IPS-18c (cell line): ENCODE measurements at regions not wholly inside any gene's neighbourhood (a gene's known extent, or its start where the extent isn't known, plus 50 kb on each side); places are given as distances from the start of the nearest gene placed in this dataset.

Source experiments
- H3K4me3 ChIP-seq: 2 replicates; pipeline ENCODE4 v1.7.0; 2013; ENCODE audit warnings: low read depth, mild to moderate bottlenecking, low read length, moderate library complexity; ENCODE audit not compliant: insufficient read depth
- H3K9me3 ChIP-seq: one replicate; pipeline ENCODE4 v1.6.1; 2013; ENCODE audit warnings: mild to moderate bottlenecking, low read length, moderate library complexity; ENCODE audit not compliant: control insufficient read depth, insufficient read depth

- H3K9me3 ChIP-seq: no peaks in the 10 kb centered on the region
- no peak overlapping the region for H3K4me3 ChIP-seq
Observed at GRCh38 chr16:73191660-73192046, 143.7 kb upstream of the ZFHX3 start.

DNA sequence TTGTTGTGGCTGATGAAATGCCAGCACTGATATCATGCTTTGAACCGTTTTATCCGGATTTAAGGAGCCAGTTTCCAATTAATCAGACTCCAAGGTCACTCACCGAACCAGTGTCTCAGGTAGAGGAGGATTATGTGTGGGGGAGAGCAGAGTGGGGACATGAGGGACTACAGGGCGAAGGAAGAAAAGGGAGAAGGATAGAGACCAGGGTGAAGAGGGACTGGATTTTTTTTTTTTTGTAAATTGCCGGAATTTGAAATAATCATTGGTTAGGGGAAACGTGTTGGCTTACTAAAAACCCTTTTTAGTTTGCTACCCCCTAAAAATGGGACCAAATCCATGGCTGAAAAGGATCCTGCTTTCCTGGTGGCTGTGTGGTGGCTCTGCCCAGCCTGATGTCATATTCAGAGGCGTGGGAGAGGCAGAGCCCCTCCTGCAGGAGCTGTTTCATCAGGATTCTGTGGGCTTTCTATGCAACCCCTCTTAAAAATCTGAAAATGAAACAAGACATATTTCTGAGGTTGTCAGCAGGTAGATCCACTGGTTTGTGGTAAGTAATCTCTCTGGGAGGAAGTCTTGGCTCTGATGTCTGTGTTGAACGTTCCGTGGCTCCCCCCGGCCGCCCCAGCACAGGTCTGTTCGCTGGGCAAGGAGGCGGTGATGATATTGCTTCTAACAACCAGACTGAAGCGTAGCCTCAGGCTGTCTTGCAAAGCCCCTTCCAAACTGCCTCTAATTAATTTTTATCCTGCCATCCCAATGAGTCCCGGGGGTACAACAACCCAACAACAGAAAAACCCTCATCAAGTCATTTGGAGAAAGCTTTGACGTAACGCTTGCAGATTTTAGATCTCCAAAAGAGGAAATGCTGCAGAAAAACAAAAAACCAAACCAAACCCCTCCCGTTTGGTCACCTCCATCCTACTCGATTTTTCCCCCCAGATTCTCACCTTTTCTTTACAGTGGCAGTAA lies 143.0 kb upstream of the ZFHX3 start:
- Histone ChIP-seq H3K9me3 (no peaks in the 10 kb centered on the region), H3K4me3 (no peak overlapping the region)

DNA sequence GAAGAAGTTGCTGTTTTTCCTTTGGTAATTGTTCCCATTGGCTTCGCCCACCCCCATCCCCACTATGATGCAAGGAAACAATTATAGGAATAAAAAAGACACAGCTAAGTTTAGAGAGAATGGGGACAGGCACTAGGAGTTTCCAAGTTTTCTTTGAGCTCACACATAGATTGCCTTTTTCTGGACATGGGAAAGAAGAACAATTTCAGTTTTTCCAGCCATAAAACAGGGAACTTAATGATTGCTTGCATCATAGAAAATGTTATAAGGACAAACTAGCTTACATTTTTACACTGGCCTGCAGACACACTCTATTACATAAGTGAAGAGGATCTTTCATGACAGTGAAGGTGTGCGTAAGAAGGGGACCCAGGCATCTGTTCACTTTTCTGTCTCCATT lies 142.3 kb upstream of the ZFHX3 start:
- no peaks in the 10 kb centered on the region for H3K9me3 ChIP-seq
- no peak overlapping the region for H3K4me3 ChIP-seq

- Histone ChIP-seq H3K4me3 (no peak overlapping the region), H3K9me3 (no peaks in the 10 kb centered on the region)
Observed at GRCh38 chr16:73189136-73189535, 141.2 kb upstream of the ZFHX3 start.

DNA sequence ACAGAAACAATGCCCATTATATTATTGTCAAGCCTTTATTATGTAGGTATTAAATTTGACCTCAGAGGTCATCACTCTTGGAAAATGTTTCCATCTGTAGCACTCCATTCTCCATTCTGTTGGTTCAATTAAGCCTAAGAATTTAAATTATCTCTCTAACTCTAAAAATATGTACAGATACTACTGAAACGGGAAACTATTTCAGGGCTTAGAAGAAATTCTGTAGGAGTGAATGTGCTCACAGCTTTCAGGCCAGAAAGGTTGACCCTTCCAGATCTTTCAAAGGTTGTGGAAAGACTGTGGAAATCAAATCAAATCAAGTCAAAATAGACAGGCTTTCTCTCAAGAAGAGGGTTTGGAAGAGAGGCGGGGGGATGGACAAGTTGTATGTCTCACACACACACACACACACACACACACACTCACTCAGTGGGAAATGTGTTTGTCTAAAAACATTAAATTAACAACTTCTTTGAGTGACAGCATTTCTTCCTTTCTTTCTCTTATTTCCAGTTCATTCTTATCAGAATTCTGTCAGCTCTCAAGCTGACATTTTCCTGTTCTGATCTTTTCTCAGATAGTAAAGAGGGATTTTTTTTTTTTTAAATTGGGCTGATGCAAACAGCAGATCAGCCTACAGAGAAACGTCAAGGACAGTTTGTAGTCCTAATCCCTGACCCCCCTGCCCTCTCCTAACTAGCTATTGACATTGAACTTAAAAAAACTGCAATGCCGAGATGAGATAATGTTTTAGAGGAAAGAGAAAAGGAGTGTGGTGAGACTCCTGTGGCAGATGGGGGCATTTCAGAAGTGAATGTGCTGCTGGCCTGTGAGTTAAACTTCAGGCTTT lies 139.0 kb upstream of the ZFHX3 start:
- no peaks in the 10 kb centered on the region for H3K9me3 ChIP-seq
- H3K4me3 ChIP-seq: no peak overlapping the region

GRCh38 chr16:73185737-73186136 lies 137.8 kb upstream of the ZFHX3 start:
- no peaks in the 10 kb centered on the region for H3K9me3 ChIP-seq
- H3K4me3 ChIP-seq: no peak overlapping the region

DNA sequence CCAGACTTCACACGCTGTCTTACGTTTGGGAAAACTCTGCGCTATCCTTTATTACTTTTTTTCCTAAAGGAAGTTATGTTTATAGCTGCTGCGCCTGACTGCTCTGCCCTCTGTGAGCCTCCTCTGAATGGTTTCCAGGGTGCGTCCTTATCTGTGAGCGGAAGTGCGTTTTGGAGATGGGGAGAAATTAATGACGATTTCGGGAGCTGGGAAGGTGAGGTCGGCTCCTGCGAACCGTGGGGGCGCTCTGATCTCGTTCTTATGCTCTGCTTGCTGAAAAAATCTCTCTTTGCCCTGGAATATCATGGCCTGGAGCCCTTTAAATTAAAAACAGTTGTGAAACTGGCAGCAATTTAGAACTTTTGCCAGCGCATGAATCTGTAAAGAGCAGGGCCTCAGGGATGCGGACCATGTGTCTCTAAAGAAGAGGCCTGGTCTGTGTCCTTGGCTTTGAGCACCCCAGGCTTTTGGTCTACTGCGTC lies 135.7 kb upstream of the ZFHX3 start:
- no peak overlapping the region for H3K4me3 ChIP-seq
- H3K9me3 ChIP-seq: no peaks in the 10 kb centered on the region

DNA sequence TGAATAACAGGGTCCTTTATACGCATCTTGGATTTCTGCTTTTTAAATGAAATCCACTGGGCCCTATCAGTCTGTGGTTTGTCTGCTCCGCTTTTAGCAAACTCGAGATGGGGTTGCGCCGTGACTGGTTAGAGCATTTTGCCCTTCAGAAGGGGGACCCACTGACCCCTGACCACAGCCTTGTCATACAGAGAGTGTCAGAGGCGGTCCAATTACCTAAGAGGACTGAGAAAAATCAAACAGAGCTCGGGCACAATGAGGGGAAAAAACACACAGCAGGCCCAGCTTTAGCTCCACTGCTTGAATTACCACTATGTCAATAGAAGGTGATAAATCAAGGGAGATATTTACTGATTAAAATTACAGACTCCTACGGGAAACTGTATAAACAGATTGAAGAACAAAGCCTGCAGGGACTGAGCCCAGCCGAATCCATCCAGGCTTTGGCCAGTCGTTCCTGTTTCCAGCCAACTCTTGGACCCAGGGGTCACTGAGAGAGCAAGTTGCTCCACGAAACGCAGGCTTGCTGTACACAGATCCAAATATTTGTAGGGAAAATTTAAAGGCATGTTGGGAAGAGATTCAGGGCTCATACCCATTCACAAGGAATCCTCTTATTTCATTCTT lies 131.9 kb upstream of the ZFHX3 start:
- Histone ChIP-seq H3K4me3 (no peak overlapping the region), H3K9me3 (no peaks in the 10 kb centered on the region)

- Histone ChIP-seq H3K4me3 (no peak overlapping the region), H3K9me3 (no peaks in the 10 kb centered on the region)
Observed at GRCh38 chr16:73177729-73178295, 129.9 kb upstream of the ZFHX3 start.

DNA sequence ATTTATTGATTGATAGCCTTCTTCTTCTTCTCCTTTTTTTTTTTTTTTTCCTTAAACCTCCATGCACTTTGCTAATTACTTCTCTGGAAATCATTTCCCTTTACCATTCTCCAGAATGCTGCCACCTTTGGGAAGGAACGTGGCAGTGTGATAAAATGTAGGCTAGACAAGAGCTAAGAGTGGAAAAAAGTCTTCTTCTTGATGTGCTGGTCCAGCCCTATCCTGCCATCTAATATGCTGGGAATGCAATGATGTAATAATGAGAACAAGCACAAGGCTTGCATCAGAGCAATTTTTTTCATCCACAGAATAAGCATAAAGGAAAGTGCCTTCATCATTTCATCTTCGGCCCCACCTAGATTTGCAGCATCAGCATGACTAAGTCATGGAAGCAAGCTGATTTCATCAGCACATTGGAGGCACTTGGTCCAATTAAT lies 128.7 kb upstream of the ZFHX3 start:
- no peaks in the 10 kb centered on the region for H3K9me3 ChIP-seq
- H3K4me3 ChIP-seq: no peak overlapping the region

DNA sequence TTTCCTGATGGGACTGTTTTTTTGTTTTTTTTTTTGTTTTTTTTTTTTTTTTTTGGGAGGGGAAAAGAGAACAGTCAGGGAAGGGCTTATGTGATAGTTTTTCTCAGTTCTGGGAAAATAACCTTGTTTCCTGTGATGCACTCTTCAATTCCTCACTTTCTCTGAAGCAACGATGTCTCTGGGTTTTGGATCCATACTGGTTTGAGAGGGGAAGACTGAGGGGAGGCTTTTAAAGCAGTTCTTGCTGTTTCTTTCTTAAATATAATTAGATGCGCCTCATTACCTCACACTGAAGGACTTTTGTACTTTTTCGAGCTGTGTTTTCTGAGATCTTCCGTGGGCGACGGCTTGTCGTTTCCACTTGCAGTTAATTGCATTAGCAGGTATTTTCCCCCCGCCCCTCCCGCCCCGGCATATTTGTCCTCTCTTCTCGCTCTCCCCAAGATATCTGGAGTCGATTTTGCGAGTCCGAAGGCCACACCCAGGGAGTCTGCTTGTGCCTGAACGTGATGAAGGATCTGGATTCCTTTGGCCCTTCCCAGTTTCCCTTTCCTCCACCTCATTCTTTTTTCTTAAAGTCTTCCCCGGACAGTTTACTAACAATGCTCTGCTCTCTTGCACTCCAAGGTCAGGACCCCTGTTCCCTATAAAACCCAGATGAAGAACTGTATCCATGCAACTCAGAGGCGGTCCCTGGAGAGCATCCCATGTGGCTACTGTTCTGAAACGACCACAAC lies 125.2 kb upstream of the ZFHX3 start:
- no peaks in the 10 kb centered on the region for H3K9me3 ChIP-seq
- no peak overlapping the region for H3K4me3 ChIP-seq

DNA sequence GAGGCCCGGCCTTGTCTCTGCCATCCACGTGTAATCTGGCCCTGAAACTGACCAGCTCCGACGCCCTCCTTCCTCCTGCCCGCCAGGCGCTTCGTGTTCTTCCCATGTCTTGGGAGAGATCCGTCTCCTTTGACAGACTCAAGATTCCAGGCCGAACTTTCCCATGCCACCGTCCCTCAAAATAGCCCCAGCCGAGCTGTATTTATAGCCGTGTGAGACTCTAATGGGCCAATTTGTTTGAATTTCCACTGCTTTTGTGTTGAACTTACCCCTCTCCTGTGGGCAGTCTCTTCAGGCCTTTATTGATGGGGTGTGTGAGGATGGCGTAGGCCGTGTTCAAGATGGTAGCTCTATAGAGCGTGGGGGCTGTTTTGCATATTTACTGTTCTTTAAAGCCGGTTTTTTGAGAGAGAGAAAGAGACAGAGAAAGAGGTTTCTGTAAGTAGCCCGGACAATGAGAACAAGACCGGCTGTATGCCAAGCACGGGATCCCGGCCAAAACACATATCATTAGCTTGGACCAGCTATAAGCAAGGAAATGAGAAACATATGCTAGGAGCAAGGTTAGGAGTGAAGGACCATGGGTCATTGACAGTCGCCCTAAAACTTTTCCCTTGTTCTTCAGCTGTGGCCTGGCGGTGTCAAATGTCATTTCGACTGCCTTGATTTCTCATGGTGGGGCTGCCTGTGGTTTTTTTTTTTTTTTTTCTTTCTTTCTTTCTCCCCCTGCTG lies 124.5 kb upstream of the ZFHX3 start:
- H3K9me3 ChIP-seq: no peaks in the 10 kb centered on the region
- H3K4me3 ChIP-seq: no peak overlapping the region

DNA sequence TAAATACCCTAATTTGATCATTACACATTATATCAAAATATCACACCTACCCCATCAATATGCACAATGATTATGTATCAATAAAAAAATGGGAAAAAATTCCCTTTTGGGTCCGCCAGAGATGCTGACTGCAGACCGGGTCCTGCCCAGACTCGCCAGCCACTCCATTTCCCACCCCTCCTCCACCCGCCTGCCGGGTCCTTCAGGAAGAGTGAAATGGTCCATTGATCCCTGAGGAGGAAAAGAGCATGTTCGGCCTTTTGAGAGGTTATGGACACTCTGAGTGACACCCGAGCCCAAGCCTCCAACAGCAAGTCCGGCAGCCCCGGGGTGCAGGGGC lies 123.9 kb upstream of the ZFHX3 start:
- H3K9me3 ChIP-seq: no peaks in the 10 kb centered on the region
- no peak overlapping the region for H3K4me3 ChIP-seq

DNA sequence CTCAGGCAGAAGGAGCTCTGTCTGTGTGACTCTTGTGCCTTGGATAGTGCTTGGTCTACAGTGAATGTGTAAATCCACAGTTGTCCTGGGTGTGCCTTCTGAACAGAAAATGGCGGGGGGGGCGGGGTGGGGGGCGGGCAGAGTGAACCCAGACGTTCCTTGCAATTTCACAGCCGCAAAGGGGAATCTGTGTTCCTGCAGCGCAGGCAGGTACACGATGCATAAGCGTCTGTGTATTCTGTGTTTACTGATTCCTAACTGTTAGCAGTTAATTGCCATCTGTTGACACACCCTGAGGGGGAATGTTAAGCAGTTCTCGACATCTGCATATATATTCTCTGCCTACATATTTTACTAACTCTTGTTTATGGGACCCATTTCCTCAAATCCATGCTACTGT lies 123.5 kb upstream of the ZFHX3 start:
- H3K9me3 ChIP-seq: no peaks in the 10 kb centered on the region

GRCh38 chr16:73170612-73171038 lies 122.7 kb upstream of the ZFHX3 start:
- H3K4me3 ChIP-seq: no peak overlapping the region
- no peaks in the 10 kb centered on the region for H3K9me3 ChIP-seq

More for the DNA sequence above, 123.5 kb upstream of the ZFHX3 start:
- H3K4me3 ChIP-seq: no peak overlapping the region

DNA sequence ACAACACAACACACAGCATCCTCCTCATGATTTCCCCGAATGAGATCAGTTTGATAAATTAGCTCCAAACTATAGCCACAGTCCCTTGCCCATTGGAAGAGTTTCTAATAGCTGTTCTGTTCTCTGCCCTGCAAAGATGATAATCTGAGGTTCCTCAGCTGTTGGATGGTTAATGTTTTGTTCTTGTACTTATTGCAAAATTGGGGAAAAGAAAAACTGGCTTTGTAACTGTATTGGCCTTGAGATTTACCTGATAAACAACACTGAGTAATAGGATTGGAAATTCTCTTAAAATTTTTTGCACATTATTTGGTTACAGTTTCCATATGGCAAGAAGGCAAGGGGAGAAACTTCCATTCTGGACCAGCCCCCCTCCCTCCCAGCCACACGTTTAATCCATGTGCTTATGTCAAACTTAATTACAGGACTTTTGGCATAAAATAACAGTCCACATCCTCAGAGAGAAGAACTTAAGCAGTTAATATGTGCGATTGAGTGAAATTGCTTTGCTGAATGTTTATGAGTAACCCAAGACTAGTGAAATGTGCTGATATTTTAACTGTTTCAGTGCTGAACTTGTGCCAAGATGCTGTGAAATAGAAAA lies 119.1 kb upstream of the ZFHX3 start:
- Histone ChIP-seq H3K9me3 (no peaks in the 10 kb centered on the region), H3K4me3 (no peak overlapping the region)
